Liver (tissue), 8 donors: ENCODE measurements at regions not wholly inside any gene's neighbourhood (a gene's known extent, or its start where the extent isn't known, plus 50 kb on each side); places are given as distances from the start of the nearest gene placed in this dataset.
"Not testable (repeated sequence)": the region's sequence is repeated elsewhere in the genome, so short reads cannot be mapped to it uniquely, and the experiment has no call there.

Source experiments
- DNase-seq: peaks from one replicate; pipeline ENCODE4 v3.0.0-alpha.2; 2017; ENCODE audit warnings: low spot score
- H3K27ac ChIP-seq, 2 donors: one replicate each; pipeline ENCODE4 v1.7.0; 2013; ENCODE audit warnings: inconsistent platforms in 2 of 2, low read length in 2 of 2, control low read depth in 1 of 2, low read depth in 1 of 2, mild to moderate bottlenecking in 1 of 2
- H3K27me3 ChIP-seq, 4 donors: one replicate each; pipeline versions ENCODE4 v1.6.1 to v1.7.0; 2013; ENCODE audit warnings: low read length in 3 of 4, inconsistent platforms in 1 of 4, mild to moderate bottlenecking in 1 of 4, moderate library complexity in 1 of 4; ENCODE audit not compliant: control insufficient read depth in 4 of 4, insufficient read depth in 4 of 4
- H3K36me3 ChIP-seq, 4 donors: one replicate each; pipeline versions ENCODE4 v1.6.1 to v1.7.0; 2013; ENCODE audit warnings: low read length in 3 of 4, mild to moderate bottlenecking in 3 of 4, low read depth in 1 of 4, moderate library complexity in 1 of 4; ENCODE audit not compliant: control insufficient read depth in 4 of 4, insufficient read depth in 3 of 4
- H3K4me1 ChIP-seq, 4 donors: one replicate each; pipeline versions ENCODE4 v1.6.1 to v1.7.0; 2013; ENCODE audit warnings: low read length in 3 of 4, mild to moderate bottlenecking in 3 of 4, moderate library complexity in 1 of 4; ENCODE audit not compliant: control insufficient read depth in 4 of 4, insufficient read depth in 4 of 4
- H3K4me3 ChIP-seq, 3 donors: one replicate each; pipeline versions ENCODE4 v1.6.1 to v1.7.0; 2013; ENCODE audit warnings: low read length in 3 of 3, control low read depth in 1 of 3, low read depth in 1 of 3, mild to moderate bottlenecking in 1 of 3
- H3K9ac ChIP-seq, 2 donors: one replicate each; pipeline ENCODE4 v1.7.0; 2013; ENCODE audit warnings: low read length in 2 of 2, mild to moderate bottlenecking in 2 of 2, moderate library complexity in 2 of 2, control low read depth in 1 of 2, low read depth in 1 of 2
- H3K9me3 ChIP-seq, 4 donors: one replicate each; pipeline versions ENCODE4 v1.6.1 to v1.7.0; 2013; ENCODE audit warnings: low read length in 3 of 4; ENCODE audit not compliant: control insufficient read depth in 4 of 4
- ATF3 ChIP-seq: IDR thresholded peaks from 2 replicates; pipeline ENCODE4 v1.6.1; 2016; ENCODE audit warnings: antibody characterized with exemption
- CTCF ChIP-seq: fragments of 150-350 bp; IDR thresholded peaks from 2 replicates; pipeline ENCODE4 v1.5.1; 2017; ENCODE audit warnings: improper control_type of control experiment, low read depth, low read length; ENCODE audit not compliant: missing input control
- EGR1 ChIP-seq, 2 donors: IDR thresholded peaks; 2 replicates each; pipeline ENCODE4 v1.6.1; 2016 to 2018; ENCODE audit warnings: antibody characterized with exemption in 2 of 2, low read depth in 2 of 2
- FOXA1 ChIP-seq: IDR thresholded peaks from 2 replicates; pipeline ENCODE4 v1.6.1; 2016; ENCODE audit warnings: antibody characterized with exemption
- FOXA2 ChIP-seq: IDR thresholded peaks from 2 replicates; pipeline ENCODE4 v1.6.1; 2016; ENCODE audit warnings: antibody characterized with exemption
- GABPA ChIP-seq, 2 donors: IDR thresholded peaks in 1 of 2; conservative IDR thresholded peaks in 1 of 2; 2 replicates each; pipeline ENCODE4 v1.6.1; 2016; ENCODE audit warnings: antibody characterized with exemption in 2 of 2, mild to moderate bottlenecking in 1 of 2, moderate library complexity in 1 of 2
- HNF4A ChIP-seq, 2 donors: conservative IDR thresholded peaks; 2 replicates each; pipeline ENCODE4 v1.6.1; 2016; ENCODE audit warnings: antibody characterized with exemption in 2 of 2, mild to moderate bottlenecking in 2 of 2
- JUND ChIP-seq, 2 donors: IDR thresholded peaks; 2 replicates each; pipeline ENCODE4 v1.6.1; 2016; ENCODE audit warnings: antibody characterized with exemption in 2 of 2
- NR2F2 ChIP-seq: IDR thresholded peaks from 2 replicates; pipeline ENCODE4 v1.6.1; 2016; ENCODE audit warnings: antibody characterized with exemption
- REST ChIP-seq: IDR thresholded peaks from 2 replicates; pipeline ENCODE4 v1.6.1; 2016; ENCODE audit warnings: antibody characterized with exemption, mild to moderate bottlenecking
- SP1 ChIP-seq: IDR thresholded peaks from 2 replicates; pipeline ENCODE4 v1.6.1; 2018; ENCODE audit warnings: antibody characterized with exemption, mild to moderate bottlenecking
- TAF1 ChIP-seq: conservative IDR thresholded peaks from 2 replicates; pipeline ENCODE4 v1.6.1; 2016; ENCODE audit warnings: antibody characterized with exemption, mild to moderate bottlenecking
- YY1 ChIP-seq: IDR thresholded peaks from 2 replicates; pipeline ENCODE4 v1.6.1; 2016; ENCODE audit warnings: antibody characterized with exemption, mild to moderate bottlenecking
- WGBS: extraction: QIAGEN DNeasy Blood & Tissue Kit; methylation state at CpG from one replicate; pipeline ENCODE4 v1.1.7; 2013; 5-methylcytosine and 5-hydroxymethylcytosine counted together
- donor health status: healthy.
- donor health status: healthy.
- donor health status: healthy.
- donor health status: healthy.
- donor health status: healthy.

GRCh38 chrX:136935533-136936182, 55.1 kb upstream of the RBMX start:
- Histone ChIP-seq H3K9ac (peak overlapping the region in 1 of 2 donors; percentile 53), H3K4me3 (peak overlapping the region in 2 of 3 donors; percentile 33 to 59), H3K27ac (peak overlapping the region; percentile 20 to 61)
- 58% methylated on average over 16 of the region's 16 CpGs for WGBS
- not testable (repeated sequence) for H3K27me3 ChIP-seq, H3K9me3 ChIP-seq, DNase-seq, H3K36me3 ChIP-seq, H3K4me1 ChIP-seq
- TF ChIP-seq HNF4A (conservative IDR thresholded peaks at IDR 0.05) = peak in 1 of 2 donors; percentile 12

- not testable (repeated sequence) for H3K9me3 ChIP-seq, H3K27ac ChIP-seq, H3K4me3 ChIP-seq, H3K4me1 ChIP-seq, H3K27me3 ChIP-seq, H3K9ac ChIP-seq, H3K36me3 ChIP-seq, DNase-seq
- 90% methylated on average over 8 of the region's 8 CpGs for WGBS
Observed at GRCh38 chrX:136934652-136935051, 54.1 kb upstream of the RBMX start.

GRCh38 chrX:136933611-136934145, 53.2 kb upstream of the RBMX start:
- 85% methylated on average over 13 of the region's 13 CpGs for WGBS
- Histone ChIP-seq H3K27ac (no peak overlapping the region), H3K9ac (no peak overlapping the region), H3K4me3 (no peak overlapping the region), H3K9me3 (no peaks in the 10 kb centered on the region), H3K27me3 (no peaks in the 10 kb centered on the region), H3K4me1 (peaks cover 0 to 3% (median 0%) of the 10 kb centered on the region in 4 donors), H3K36me3 (no peaks in the 10 kb centered on the region)
- DNase-seq = no peak
- TF ChIP-seq FOXA1 (no peak), FOXA2 (no peak), JUND (IDR thresholded peaks at IDR 0.05) (no peak), TAF1 (no peak), YY1 (no peak), REST (no peak), SP1 (no peak), ATF3 (no peak), NR2F2 (no peak), CTCF (no peak), HNF4A (conservative IDR thresholded peaks at IDR 0.05) (no peak), GABPA (IDR thresholded peaks at IDR 0.05 in 1 of 2, conservative IDR thresholded peaks at IDR 0.05 in 1 of 2) (no peak), EGR1 (IDR thresholded peaks at IDR 0.05; ENCODE audit: low read depth in 2 of 2) (no peak)
